Lung (tissue), 11 donors: ENCODE measurements at regions not wholly inside any gene's neighbourhood (a gene's known extent, or its start where the extent isn't known, plus 50 kb on each side); places are given as distances from the start of the nearest gene placed in this dataset.

Experiments used
- ATAC-seq: fragments of 200-7000 bp; cut with Tn5 transposase; one replicate; pipeline ENCODE4 v1.9.1; 2020; ENCODE audit warnings: moderate number of reproducible peaks; ENCODE audit not compliant: insufficient read depth, low FRiP score
- DNase-seq, 3 donors: peaks; one replicate each; pipeline ENCODE4 v3.0.0-alpha.2; 2013 to 2017
- H3K27ac ChIP-seq, 2 donors: one replicate each; pipeline ENCODE4 v1.5.1; 2013; ENCODE audit warnings: mild to moderate bottlenecking in 2 of 2, moderate library complexity in 2 of 2, control low read depth in 1 of 2, inconsistent platforms in 1 of 2, low read depth in 1 of 2, low read length in 1 of 2
- H3K27me3 ChIP-seq, 3 donors: one replicate each; pipeline ENCODE4 v1.5.1; 2013; ENCODE audit warnings: low read length in 2 of 3; ENCODE audit not compliant: control insufficient read depth in 3 of 3, insufficient read depth in 3 of 3
- H3K36me3 ChIP-seq, 4 donors: one replicate each; pipeline ENCODE4 v1.5.1; 2013; ENCODE audit warnings: low read length in 4 of 4, mild to moderate bottlenecking in 1 of 4, moderate library complexity in 1 of 4; ENCODE audit not compliant: control insufficient read depth in 4 of 4, insufficient read depth in 4 of 4
- H3K4me1 ChIP-seq, 5 donors: one replicate each; pipeline ENCODE4 v1.5.1; 2013; ENCODE audit warnings: low read length in 5 of 5, mild to moderate bottlenecking in 2 of 5, moderate library complexity in 1 of 5; ENCODE audit not compliant: control insufficient read depth in 5 of 5, insufficient read depth in 5 of 5
- H3K4me3 ChIP-seq: one replicate; pipeline ENCODE4 v1.5.1; 2013; ENCODE audit warnings: mild to moderate bottlenecking, control low read depth, moderate library complexity
- H3K9ac ChIP-seq, 2 donors: one replicate each; pipeline ENCODE4 v1.5.1; 2013; ENCODE audit warnings: low read length in 2 of 2, control low read depth in 1 of 2; ENCODE audit not compliant: insufficient read depth in 1 of 2
- H3K9me3 ChIP-seq, 4 donors: one replicate each; pipeline ENCODE4 v1.5.1; 2013; ENCODE audit warnings: low read length in 3 of 4, mild to moderate bottlenecking in 1 of 4, moderate library complexity in 1 of 4; ENCODE audit not compliant: control insufficient read depth in 4 of 4, insufficient read depth in 3 of 4
- WGBS, 2 donors: extraction: QIAGEN DNeasy Blood & Tissue Kit; methylation state at CpG; one replicate each; pipeline ENCODE4 v1.1.7; 2013; 5-methylcytosine and 5-hydroxymethylcytosine counted together
- TF ChIP-seq, protein P1 (sequence below): IDR thresholded peaks from 2 replicates; pipeline ENCODE4 v1.5.1; 2012; ENCODE audit warnings: mild to moderate bottlenecking; ENCODE audit errors: control extremely low read depth, extremely low read depth
- donor health status: control.
- donor health status: control.
- donor health status: Bipolar disorder and iron deficiency.
- donor health status: healthy.
- donor health status: DM: yes; HTN: yes; CAD: no.

DNA sequence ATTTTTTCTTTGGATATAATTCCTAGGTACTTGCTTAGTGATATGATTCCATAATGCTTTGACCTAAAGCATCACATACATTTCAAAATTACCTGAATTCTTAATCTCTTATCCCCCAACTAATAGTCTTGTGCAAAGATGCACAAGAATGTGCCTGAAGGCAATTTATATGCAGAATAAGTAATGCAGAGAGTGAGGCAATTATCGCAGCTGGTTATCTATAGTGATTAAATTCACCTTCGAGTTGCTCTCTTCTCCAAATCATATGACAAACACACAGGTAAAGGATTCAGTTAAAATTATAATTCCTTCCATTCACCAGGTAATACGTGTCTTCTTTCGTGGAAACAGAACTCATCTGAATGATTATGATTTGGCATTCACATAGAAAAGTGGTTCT is 717.3 kb downstream of the MRPL39 start:
- TF ChIP-seq, protein P1, sequence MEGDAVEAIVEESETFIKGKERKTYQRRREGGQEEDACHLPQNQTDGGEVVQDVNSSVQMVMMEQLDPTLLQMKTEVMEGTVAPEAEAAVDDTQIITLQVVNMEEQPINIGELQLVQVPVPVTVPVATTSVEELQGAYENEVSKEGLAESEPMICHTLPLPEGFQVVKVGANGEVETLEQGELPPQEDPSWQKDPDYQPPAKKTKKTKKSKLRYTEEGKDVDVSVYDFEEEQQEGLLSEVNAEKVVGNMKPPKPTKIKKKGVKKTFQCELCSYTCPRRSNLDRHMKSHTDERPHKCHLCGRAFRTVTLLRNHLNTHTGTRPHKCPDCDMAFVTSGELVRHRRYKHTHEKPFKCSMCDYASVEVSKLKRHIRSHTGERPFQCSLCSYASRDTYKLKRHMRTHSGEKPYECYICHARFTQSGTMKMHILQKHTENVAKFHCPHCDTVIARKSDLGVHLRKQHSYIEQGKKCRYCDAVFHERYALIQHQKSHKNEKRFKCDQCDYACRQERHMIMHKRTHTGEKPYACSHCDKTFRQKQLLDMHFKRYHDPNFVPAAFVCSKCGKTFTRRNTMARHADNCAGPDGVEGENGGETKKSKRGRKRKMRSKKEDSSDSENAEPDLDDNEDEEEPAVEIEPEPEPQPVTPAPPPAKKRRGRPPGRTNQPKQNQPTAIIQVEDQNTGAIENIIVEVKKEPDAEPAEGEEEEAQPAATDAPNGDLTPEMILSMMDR, result no peak
- no peak for DNase-seq

DNA sequence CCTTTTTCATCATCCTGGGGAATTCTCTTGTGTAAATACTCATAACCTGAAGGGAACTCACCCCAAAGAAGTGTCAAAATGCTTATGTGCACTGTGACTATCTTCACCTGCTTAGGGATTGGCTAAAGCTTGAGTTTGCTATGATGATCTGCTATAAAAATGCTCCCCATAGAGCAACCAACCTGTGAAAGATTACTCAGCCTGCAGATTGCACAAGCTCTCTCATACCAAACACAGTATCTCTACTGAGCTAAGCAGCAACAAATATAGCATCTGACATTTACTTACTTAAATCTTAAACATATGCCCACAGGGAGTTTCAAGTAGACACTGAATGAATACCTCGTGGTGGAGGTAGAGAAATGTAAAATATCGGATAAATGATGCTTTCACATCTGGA is 725.8 kb downstream of the MRPL39 start:
- H3K4me1 ChIP-seq, result no peaks in the 10 kb centered on the region
- H3K36me3 ChIP-seq, result no peaks in the 10 kb centered on the region
- DNase-seq (peak in 1 of 3 donors; percentile 4), ATAC-seq (no peak)
- 74 to 86% methylated on average over 2 of the region's 2 CpGs for WGBS, 2 donors
- H3K9ac ChIP-seq, result no peak overlapping the region
- no peaks in the 10 kb centered on the region for H3K9me3 ChIP-seq
- no peaks in the 10 kb centered on the region for H3K27me3 ChIP-seq
- H3K27ac ChIP-seq, result no peak overlapping the region
- TF ChIP-seq, protein P1, result no peak
- no peak overlapping the region for H3K4me3 ChIP-seq

More for the DNA sequence above, 717.3 kb downstream of the MRPL39 start:
- no peaks in the 10 kb centered on the region for H3K36me3 ChIP-seq
- no peak overlapping the region for H3K9ac ChIP-seq
- H3K4me1 ChIP-seq, result no peaks in the 10 kb centered on the region
- no peaks in the 10 kb centered on the region for H3K27me3 ChIP-seq
- no peak overlapping the region for H3K27ac ChIP-seq
- ATAC-seq, result no peak
- 81 to 88% methylated on average over 4 of the region's 4 CpGs for WGBS, 2 donors
- H3K4me3 ChIP-seq, result no peak overlapping the region
- H3K9me3 ChIP-seq, result no peaks in the 10 kb centered on the region

DNA sequence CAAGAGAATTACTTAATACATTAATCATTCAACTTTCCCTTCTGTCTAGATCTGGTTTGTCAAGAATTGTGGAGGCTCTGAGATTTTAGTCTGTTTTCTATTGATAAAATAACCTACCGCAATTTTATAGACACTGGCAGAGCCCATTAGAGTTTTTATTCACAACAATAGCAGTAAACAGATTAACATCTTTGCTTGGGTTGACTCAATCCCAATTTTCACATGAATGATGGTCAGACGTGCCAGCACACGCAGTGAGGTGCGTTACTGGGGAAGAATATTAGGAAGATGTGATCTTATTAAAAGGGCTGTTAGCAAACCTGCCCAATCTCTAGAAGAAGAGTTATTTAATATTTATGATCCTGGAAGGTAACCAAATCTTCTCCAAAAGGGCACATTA is 736.6 kb downstream of the MRPL39 start:
- no peak for DNase-seq
- Histone ChIP-seq H3K4me3 (no peak overlapping the region), H3K9me3 (peaks cover 0 to 5% (median 2%) of the 10 kb centered on the region in 4 donors), H3K36me3 (no peaks in the 10 kb centered on the region), H3K27ac (no peak overlapping the region), H3K9ac (no peak overlapping the region), H3K4me1 (no peaks in the 10 kb centered on the region), H3K27me3 (no peaks in the 10 kb centered on the region)
- 77 to 90% methylated on average over 4 of the region's 4 CpGs for WGBS, 2 donors
- TF ChIP-seq, protein P1, result no peak
- ATAC-seq, result no peak

DNA sequence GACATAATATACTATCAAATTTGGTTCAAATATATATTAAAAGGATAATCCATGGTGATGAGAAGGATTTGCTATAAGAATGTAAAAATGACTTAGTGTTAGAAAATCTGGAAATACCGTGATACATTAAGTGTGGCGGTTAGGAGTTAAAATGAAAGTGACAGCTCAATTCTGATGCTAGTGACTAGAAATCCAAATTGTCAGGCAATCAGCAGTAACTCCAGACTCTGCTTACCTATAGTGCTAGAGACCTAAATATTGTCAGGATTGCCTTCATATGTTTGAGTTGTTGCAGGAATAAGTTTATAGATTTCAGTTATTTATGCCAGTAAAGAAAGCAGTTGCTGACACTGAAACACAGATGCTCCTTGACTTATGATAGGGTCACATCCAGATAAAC is 737.4 kb downstream of the MRPL39 start:
- Histone ChIP-seq H3K4me3 (no peak overlapping the region), H3K9me3 (peaks cover 0 to 5% (median 2%) of the 10 kb centered on the region in 4 donors)
- ATAC-seq, result no peak

More for the DNA sequence above, 737.4 kb downstream of the MRPL39 start:
- H3K4me1 ChIP-seq, result no peaks in the 10 kb centered on the region
- H3K36me3 ChIP-seq, result no peaks in the 10 kb centered on the region
- no peak overlapping the region for H3K27ac ChIP-seq
- H3K27me3 ChIP-seq, result no peaks in the 10 kb centered on the region
- TF ChIP-seq, protein P1, result no peak
- no peak for DNase-seq
- WGBS, 2 donors, result 90 to 92% methylated on average over 2 of the region's 2 CpGs
- no peak overlapping the region for H3K9ac ChIP-seq
